ENCODE measurements at regions not wholly inside any gene's neighbourhood (a gene's known extent, or its start where the extent isn't known, plus 50 kb on each side); places are given as distances from the start of the nearest gene placed in this dataset.

DNA sequence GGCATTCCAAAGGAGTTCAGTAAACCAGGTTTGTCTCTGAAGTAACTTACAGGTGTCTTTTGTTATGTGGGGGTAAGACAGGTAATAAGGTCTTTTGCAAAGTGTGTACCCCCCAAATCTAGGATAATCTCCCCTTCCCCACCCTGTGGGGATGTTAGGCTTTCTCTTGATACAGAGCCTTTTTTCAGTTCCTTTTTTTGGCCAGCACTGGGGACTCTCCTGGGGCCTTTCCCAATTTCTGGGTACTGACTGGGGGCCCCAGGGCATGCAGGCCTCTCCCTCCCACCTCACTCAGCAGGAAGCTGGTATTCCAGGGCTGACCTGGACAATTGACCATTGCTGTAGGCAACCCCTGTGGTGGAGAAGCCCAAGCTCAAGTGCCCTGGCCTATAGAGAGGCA, 84.3 kb upstream of the IRX6 start:
- TF ChIP-seq POLR2AphosphoS5 (IDR thresholded peaks at IDR 0.05; ENCODE audit: low read depth, low read length) (no peak), SIN3A (IDR thresholded peaks at IDR 0.05; ENCODE audit: borderline replicate concordance, insufficient read depth, low read depth, low read length) (no peak), TCF7L2 (IDR thresholded peaks at IDR 0.05; ENCODE audit: low read depth, low read length) (no peak)
- TF ChIP-seq, protein P1, sequence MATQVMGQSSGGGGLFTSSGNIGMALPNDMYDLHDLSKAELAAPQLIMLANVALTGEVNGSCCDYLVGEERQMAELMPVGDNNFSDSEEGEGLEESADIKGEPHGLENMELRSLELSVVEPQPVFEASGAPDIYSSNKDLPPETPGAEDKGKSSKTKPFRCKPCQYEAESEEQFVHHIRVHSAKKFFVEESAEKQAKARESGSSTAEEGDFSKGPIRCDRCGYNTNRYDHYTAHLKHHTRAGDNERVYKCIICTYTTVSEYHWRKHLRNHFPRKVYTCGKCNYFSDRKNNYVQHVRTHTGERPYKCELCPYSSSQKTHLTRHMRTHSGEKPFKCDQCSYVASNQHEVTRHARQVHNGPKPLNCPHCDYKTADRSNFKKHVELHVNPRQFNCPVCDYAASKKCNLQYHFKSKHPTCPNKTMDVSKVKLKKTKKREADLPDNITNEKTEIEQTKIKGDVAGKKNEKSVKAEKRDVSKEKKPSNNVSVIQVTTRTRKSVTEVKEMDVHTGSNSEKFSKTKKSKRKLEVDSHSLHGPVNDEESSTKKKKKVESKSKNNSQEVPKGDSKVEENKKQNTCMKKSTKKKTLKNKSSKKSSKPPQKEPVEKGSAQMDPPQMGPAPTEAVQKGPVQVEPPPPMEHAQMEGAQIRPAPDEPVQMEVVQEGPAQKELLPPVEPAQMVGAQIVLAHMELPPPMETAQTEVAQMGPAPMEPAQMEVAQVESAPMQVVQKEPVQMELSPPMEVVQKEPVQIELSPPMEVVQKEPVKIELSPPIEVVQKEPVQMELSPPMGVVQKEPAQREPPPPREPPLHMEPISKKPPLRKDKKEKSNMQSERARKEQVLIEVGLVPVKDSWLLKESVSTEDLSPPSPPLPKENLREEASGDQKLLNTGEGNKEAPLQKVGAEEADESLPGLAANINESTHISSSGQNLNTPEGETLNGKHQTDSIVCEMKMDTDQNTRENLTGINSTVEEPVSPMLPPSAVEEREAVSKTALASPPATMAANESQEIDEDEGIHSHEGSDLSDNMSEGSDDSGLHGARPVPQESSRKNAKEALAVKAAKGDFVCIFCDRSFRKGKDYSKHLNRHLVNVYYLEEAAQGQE (IDR thresholded peaks at IDR 0.05; ENCODE audit: insufficient read depth in 1 of 2, low read depth in 2 of 2, low read length in 1 of 2): no peak
- TF ChIP-seq, protein P2, sequence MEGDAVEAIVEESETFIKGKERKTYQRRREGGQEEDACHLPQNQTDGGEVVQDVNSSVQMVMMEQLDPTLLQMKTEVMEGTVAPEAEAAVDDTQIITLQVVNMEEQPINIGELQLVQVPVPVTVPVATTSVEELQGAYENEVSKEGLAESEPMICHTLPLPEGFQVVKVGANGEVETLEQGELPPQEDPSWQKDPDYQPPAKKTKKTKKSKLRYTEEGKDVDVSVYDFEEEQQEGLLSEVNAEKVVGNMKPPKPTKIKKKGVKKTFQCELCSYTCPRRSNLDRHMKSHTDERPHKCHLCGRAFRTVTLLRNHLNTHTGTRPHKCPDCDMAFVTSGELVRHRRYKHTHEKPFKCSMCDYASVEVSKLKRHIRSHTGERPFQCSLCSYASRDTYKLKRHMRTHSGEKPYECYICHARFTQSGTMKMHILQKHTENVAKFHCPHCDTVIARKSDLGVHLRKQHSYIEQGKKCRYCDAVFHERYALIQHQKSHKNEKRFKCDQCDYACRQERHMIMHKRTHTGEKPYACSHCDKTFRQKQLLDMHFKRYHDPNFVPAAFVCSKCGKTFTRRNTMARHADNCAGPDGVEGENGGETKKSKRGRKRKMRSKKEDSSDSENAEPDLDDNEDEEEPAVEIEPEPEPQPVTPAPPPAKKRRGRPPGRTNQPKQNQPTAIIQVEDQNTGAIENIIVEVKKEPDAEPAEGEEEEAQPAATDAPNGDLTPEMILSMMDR (IDR thresholded peaks at IDR 0.05): no peak
- no peak for DNase-seq (ENCODE audit: low read depth, low spot score)
- ATAC-seq: no peak
- H3K4me1 ChIP-seq (ENCODE audit: control insufficient read depth, insufficient read depth, low read length): no peaks in the 10 kb centered on the region
- H3K27me3 ChIP-seq (ENCODE audit: control insufficient read depth, insufficient read depth, low read length): no peaks in the 10 kb centered on the region; the same call in 1 of the 2 replicates
- intact Hi-C loops (cut with micrococcal nuclease; ENCODE audit: unreplicated experiment): no loop called here
- H3K27ac ChIP-seq (ENCODE audit: low read length): no peak overlapping the region
- in situ Hi-C loops (cut with HindIII; ENCODE audit: low pct_unique_long_range_greater_than_20kb, low sequenced_read_pairs): no loop called here
- H3K9me3 ChIP-seq (ENCODE audit: control insufficient read depth, insufficient read depth, low read depth, low read length): no peaks in the 10 kb centered on the region
- no peaks in the 10 kb centered on the region for H3K36me3 ChIP-seq (ENCODE audit: control insufficient read depth, insufficient read depth, low read length)
- BruUV-seq (replicated peaks): no TSS peak
- ChIA-PET POLR2A (no interaction called here), CTCF (no interaction called here)
- H3K4me3 ChIP-seq (ENCODE audit: low read depth in 2 of 2, low read length in 2 of 2): no peak overlapping the region

DNA sequence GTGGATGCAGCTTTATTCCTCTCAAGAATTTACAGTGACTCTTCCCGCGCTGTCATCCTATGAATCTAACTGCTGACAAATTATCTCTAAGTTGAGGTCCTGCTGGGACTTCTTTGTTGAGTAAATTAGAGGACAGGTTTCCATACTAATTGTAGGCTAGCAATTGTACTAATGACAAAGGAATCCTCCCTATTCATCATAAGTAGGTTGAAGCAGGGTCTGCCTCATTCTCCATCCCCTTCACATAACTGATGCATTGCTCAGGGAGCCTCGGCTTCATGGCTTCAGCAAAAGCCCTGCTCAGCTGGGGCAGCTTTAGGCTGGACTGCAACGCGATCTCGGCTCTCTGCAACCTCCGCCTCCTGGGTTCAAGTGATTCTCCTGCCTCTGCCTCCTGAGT, 83.1 kb upstream of the IRX6 start:
- BruUV-seq (replicated peaks): no TSS peak
- no peaks in the 10 kb centered on the region; the same call in 1 of the 2 replicates for H3K27me3 ChIP-seq (ENCODE audit: control insufficient read depth, insufficient read depth, low read length)
- DNase-seq (ENCODE audit: low read depth, low spot score): no peak
- intact Hi-C loops (cut with micrococcal nuclease; ENCODE audit: unreplicated experiment) (no loop called here), in situ Hi-C loops (cut with HindIII; ENCODE audit: low pct_unique_long_range_greater_than_20kb, low sequenced_read_pairs) (no loop called here)
- ChIA-PET CTCF (no interaction called here), POLR2A (no interaction called here)
- TF ChIP-seq SIN3A (IDR thresholded peaks at IDR 0.05; ENCODE audit: borderline replicate concordance, insufficient read depth, low read depth, low read length) (no peak), POLR2AphosphoS5 (IDR thresholded peaks at IDR 0.05; ENCODE audit: low read depth, low read length) (no peak), TCF7L2 (IDR thresholded peaks at IDR 0.05; ENCODE audit: low read depth, low read length) (no peak)
- TF ChIP-seq, protein P1 (IDR thresholded peaks at IDR 0.05; ENCODE audit: insufficient read depth in 1 of 2, low read depth in 2 of 2, low read length in 1 of 2): no peak
- TF ChIP-seq, protein P2 (IDR thresholded peaks at IDR 0.05): no peak
- ATAC-seq: no peak
- H3K9me3 ChIP-seq (ENCODE audit: control insufficient read depth, insufficient read depth, low read depth, low read length): no peaks in the 10 kb centered on the region
- no peaks in the 10 kb centered on the region for H3K4me1 ChIP-seq (ENCODE audit: control insufficient read depth, insufficient read depth, low read length)
- H3K36me3 ChIP-seq (ENCODE audit: control insufficient read depth, insufficient read depth, low read length): no peaks in the 10 kb centered on the region
- H3K27ac ChIP-seq (ENCODE audit: low read length): no peak overlapping the region
- no peak overlapping the region for H3K4me3 ChIP-seq (ENCODE audit: low read depth in 2 of 2, low read length in 2 of 2)

Measured in Panc1 (cell line).